OCI-LY1 (cell line): ENCODE measurements at regions not wholly inside any gene's neighbourhood (a gene's known extent, or its start where the extent isn't known, plus 50 kb on each side); places are given as distances from the start of the nearest gene placed in this dataset.

Experiments
- H2AFZ ChIP-seq: fragments of 200-600 bp; sonication (generic), shearing (Covaris generic); 2 replicates; pipeline ENCODE4 v1.6.0; 2014; ENCODE audit warnings: antibody characterized with exemption, mild to moderate bottlenecking, low read length
- H3F3A ChIP-seq: fragments of 200-600 bp; sonication (generic), shearing (Covaris generic); 2 replicates; pipeline ENCODE4 v1.6.0; 2014; ENCODE audit warnings: mild to moderate bottlenecking, antibody characterized with exemption, low read length, moderate library complexity; ENCODE audit not compliant: insufficient read depth
- H3K27ac ChIP-seq: fragments of 200-600 bp; sonication (generic); 2 replicates; pipeline ENCODE4 v1.5.1; 2014; ENCODE audit warnings: low read length, mixed run types, mild to moderate bottlenecking, low read depth; ENCODE audit not compliant: poor library complexity, severe bottlenecking
- H3K27me3 ChIP-seq: fragments of 200-600 bp; sonication (generic); 2 replicates; pipeline ENCODE4 v1.6.0; 2014; ENCODE audit warnings: antibody characterized with exemption, mild to moderate bottlenecking, low read length, moderate library complexity; ENCODE audit not compliant: insufficient read depth
- H3K36me3 ChIP-seq: fragments of 200-600 bp; sonication (generic); 2 replicates; pipeline ENCODE4 v1.6.1; 2014; ENCODE audit warnings: mild to moderate bottlenecking, antibody characterized with exemption, low read length, moderate library complexity, mixed read lengths; ENCODE audit not compliant: insufficient read depth
- H3K4me1 ChIP-seq: fragments of 200-600 bp; sonication (generic); 2 replicates; pipeline ENCODE4 v1.5.1; 2014; ENCODE audit warnings: mild to moderate bottlenecking, low read length, moderate library complexity; ENCODE audit not compliant: insufficient read depth, severe bottlenecking
- H3K4me2 ChIP-seq: fragments of 200-600 bp; sonication (generic), shearing (Covaris generic); 2 replicates; pipeline ENCODE4 v1.6.1; 2014; ENCODE audit warnings: low read length
- H3K4me3 ChIP-seq: fragments of 200-600 bp; sonication (generic); 2 replicates; pipeline ENCODE4 v1.5.1; 2014; ENCODE audit warnings: low read length, low read depth, mild to moderate bottlenecking, mixed read lengths; ENCODE audit not compliant: poor library complexity, severe bottlenecking
- H3K79me2 ChIP-seq: fragments of 200-600 bp; shearing (Covaris generic); 2 replicates; pipeline ENCODE4 v1.6.1; 2016; ENCODE audit warnings: mixed run types, low read length, mixed read lengths; ENCODE audit not compliant: insufficient read depth
- H3K9ac ChIP-seq: fragments of 200-600 bp; sonication (generic), shearing (Covaris generic); 2 replicates; pipeline ENCODE4 v1.6.1; 2014; ENCODE audit warnings: mild to moderate bottlenecking, low read length, mixed read lengths
- H3K9me2 ChIP-seq: fragments of 200-600 bp; sonication (generic), shearing (Covaris generic); 2 replicates; pipeline ENCODE4 v1.6.1; 2014; ENCODE audit warnings: low read depth, mild to moderate bottlenecking, low read length, mixed read lengths
- H3K9me3 ChIP-seq: fragments of 200-600 bp; shearing (Covaris generic); 2 replicates; pipeline ENCODE4 v1.6.1; 2014; ENCODE audit warnings: low read length, mixed read lengths
- H4K20me1 ChIP-seq: fragments of 200-600 bp; sonication (generic), shearing (Covaris generic); 2 replicates; pipeline ENCODE4 v1.6.0; 2016; ENCODE audit warnings: mild to moderate bottlenecking, low read length; ENCODE audit not compliant: insufficient read depth
- EZH2 ChIP-seq: fragments of 200-600 bp; sonication (generic), shearing (Covaris generic); IDR thresholded peaks from 2 replicates; pipeline ENCODE4 v1.8.0; 2017; ENCODE audit warnings: borderline replicate concordance, mixed run types, mild to moderate bottlenecking, antibody characterized with exemption, low read length, moderate library complexity, mixed read lengths
- TF ChIP-seq, protein P1 (sequence below): fragments of 200-600 bp; sonication (generic), shearing (Covaris generic); IDR thresholded peaks from 2 replicates; pipeline ENCODE4 v1.5.1; 2017; ENCODE audit warnings: mild to moderate bottlenecking, antibody characterized with exemption, low read length, moderate library complexity, mixed read lengths

GRCh38 chr13:31032528-31033113, 100.2 kb downstream of the TEX26 start:
- Histone ChIP-seq H3K36me3 (no peaks in the 10 kb centered on the region), H3F3A (no peaks in the 10 kb centered on the region), H3K4me3 (no peak overlapping the region), H4K20me1 (no peaks in the 10 kb centered on the region), H3K9me2 (no peaks in the 10 kb centered on the region), H3K9me3 (no peaks in the 10 kb centered on the region), H3K27me3 (no peaks in the 10 kb centered on the region), H3K9ac (no peak overlapping the region), H2AFZ (no peak overlapping the region), H3K27ac (no peak overlapping the region), H3K79me2 (no peaks in the 10 kb centered on the region), H3K4me1 (no peaks in the 10 kb centered on the region), H3K4me2 (no peak overlapping the region)
- TF ChIP-seq, protein P1, sequence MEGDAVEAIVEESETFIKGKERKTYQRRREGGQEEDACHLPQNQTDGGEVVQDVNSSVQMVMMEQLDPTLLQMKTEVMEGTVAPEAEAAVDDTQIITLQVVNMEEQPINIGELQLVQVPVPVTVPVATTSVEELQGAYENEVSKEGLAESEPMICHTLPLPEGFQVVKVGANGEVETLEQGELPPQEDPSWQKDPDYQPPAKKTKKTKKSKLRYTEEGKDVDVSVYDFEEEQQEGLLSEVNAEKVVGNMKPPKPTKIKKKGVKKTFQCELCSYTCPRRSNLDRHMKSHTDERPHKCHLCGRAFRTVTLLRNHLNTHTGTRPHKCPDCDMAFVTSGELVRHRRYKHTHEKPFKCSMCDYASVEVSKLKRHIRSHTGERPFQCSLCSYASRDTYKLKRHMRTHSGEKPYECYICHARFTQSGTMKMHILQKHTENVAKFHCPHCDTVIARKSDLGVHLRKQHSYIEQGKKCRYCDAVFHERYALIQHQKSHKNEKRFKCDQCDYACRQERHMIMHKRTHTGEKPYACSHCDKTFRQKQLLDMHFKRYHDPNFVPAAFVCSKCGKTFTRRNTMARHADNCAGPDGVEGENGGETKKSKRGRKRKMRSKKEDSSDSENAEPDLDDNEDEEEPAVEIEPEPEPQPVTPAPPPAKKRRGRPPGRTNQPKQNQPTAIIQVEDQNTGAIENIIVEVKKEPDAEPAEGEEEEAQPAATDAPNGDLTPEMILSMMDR, result no peak
- TF ChIP-seq EZH2, result no peak

GRCh38 chr13:31031482-31031881, 99.0 kb downstream of the TEX26 start:
- Histone ChIP-seq H3K4me1 (no peaks in the 10 kb centered on the region), H3K4me3 (no peak overlapping the region), H3K9ac (no peak overlapping the region), H3K4me2 (no peak overlapping the region), H3F3A (no peaks in the 10 kb centered on the region), H4K20me1 (no peaks in the 10 kb centered on the region), H3K9me2 (no peaks in the 10 kb centered on the region), H2AFZ (no peak overlapping the region), H3K27ac (no peak overlapping the region), H3K79me2 (no peaks in the 10 kb centered on the region), H3K9me3 (no peaks in the 10 kb centered on the region), H3K27me3 (0 out of 2 replicates have a peak, but pooled peaks cover 3% of the 10 kb centered on the region), H3K36me3 (no peaks in the 10 kb centered on the region)
- TF ChIP-seq EZH2, result no peak
- TF ChIP-seq, protein P1, result no peak

GRCh38 chr13:31029102-31029501, 96.6 kb downstream of the TEX26 start:
- Histone ChIP-seq H3K4me1 (no peaks in the 10 kb centered on the region), H3K27me3 (0 out of 2 replicates have a peak, but pooled peaks cover 3% of the 10 kb centered on the region), H4K20me1 (no peaks in the 10 kb centered on the region), H3K79me2 (no peaks in the 10 kb centered on the region), H2AFZ (no peak overlapping the region), H3K4me2 (no peak overlapping the region), H3K9me2 (no peaks in the 10 kb centered on the region), H3K9ac (no peak overlapping the region), H3F3A (no peaks in the 10 kb centered on the region), H3K4me3 (no peak overlapping the region), H3K9me3 (no peaks in the 10 kb centered on the region), H3K36me3 (no peaks in the 10 kb centered on the region), H3K27ac (no peak overlapping the region)
- TF ChIP-seq EZH2, result no peak
- TF ChIP-seq, protein P1, result no peak
